ENCODE measurements at regions not wholly inside any gene's neighbourhood (a gene's known extent, or its start where the extent isn't known, plus 50 kb on each side); places are given as distances from the start of the nearest gene placed in this dataset.

GRCh38 chr16:16857012-16857411 lies 478.1 kb downstream of the NPIPA7 start:
- H3K36me3 ChIP-seq (ENCODE audit: control insufficient read depth, insufficient read depth, low read length): no peaks in the 10 kb centered on the region
- no peak overlapping the region for H3K9ac ChIP-seq (ENCODE audit: low read depth, low read length)
- H3K27me3 ChIP-seq (ENCODE audit: control insufficient read depth, insufficient read depth, low read length): no peaks in the 10 kb centered on the region
- H3K4me3 ChIP-seq (ENCODE audit: low read depth, low read length): no peak overlapping the region
- H3K9me3 ChIP-seq (ENCODE audit: control insufficient read depth, insufficient read depth, low read length): no peaks in the 10 kb centered on the region
- H3K27ac ChIP-seq (ENCODE audit: low read depth, low read length): peak overlapping the region; percentile 65
- peaks cover 12% of the 10 kb centered on the region for H3K4me1 ChIP-seq (ENCODE audit: control insufficient read depth, insufficient read depth, low read length)

- H3K36me3 ChIP-seq (ENCODE audit: control insufficient read depth, insufficient read depth, low read length): no peaks in the 10 kb centered on the region
- no peaks in the 10 kb centered on the region for H3K27me3 ChIP-seq (ENCODE audit: control insufficient read depth, insufficient read depth, low read length)
- no peaks in the 10 kb centered on the region for H3K9me3 ChIP-seq (ENCODE audit: control insufficient read depth, insufficient read depth, low read length)
- no peak overlapping the region for H3K9ac ChIP-seq (ENCODE audit: low read depth, low read length)
- H3K4me3 ChIP-seq (ENCODE audit: low read depth, low read length): no peak overlapping the region
- peaks cover 12% of the 10 kb centered on the region for H3K4me1 ChIP-seq (ENCODE audit: control insufficient read depth, insufficient read depth, low read length)
- peak overlapping the region; percentile 65 for H3K27ac ChIP-seq (ENCODE audit: low read depth, low read length)
Measured at GRCh38 chr16:16857603-16858283, 478.8 kb downstream of the NPIPA7 start.

GRCh38 chr16:16861546-16861945 lies 482.6 kb downstream of the NPIPA7 start:
- Histone ChIP-seq H3K9me3 (ENCODE audit: control insufficient read depth, insufficient read depth, low read length) (no peaks in the 10 kb centered on the region), H3K4me3 (ENCODE audit: low read depth, low read length) (no peak overlapping the region), H3K27ac (ENCODE audit: low read depth, low read length) (no peak overlapping the region), H3K4me1 (ENCODE audit: control insufficient read depth, insufficient read depth, low read length) (peaks cover 11% of the 10 kb centered on the region), H3K9ac (ENCODE audit: low read depth, low read length) (no peak overlapping the region), H3K27me3 (ENCODE audit: control insufficient read depth, insufficient read depth, low read length) (no peaks in the 10 kb centered on the region), H3K36me3 (ENCODE audit: control insufficient read depth, insufficient read depth, low read length) (no peaks in the 10 kb centered on the region)

- H3K4me1 ChIP-seq (ENCODE audit: control insufficient read depth, insufficient read depth, low read length): peaks cover 10% of the 10 kb centered on the region
- H3K27me3 ChIP-seq (ENCODE audit: control insufficient read depth, insufficient read depth, low read length): no peaks in the 10 kb centered on the region
- no peaks in the 10 kb centered on the region for H3K9me3 ChIP-seq (ENCODE audit: control insufficient read depth, insufficient read depth, low read length)
- H3K27ac ChIP-seq (ENCODE audit: low read depth, low read length): no peak overlapping the region
- no peaks in the 10 kb centered on the region for H3K36me3 ChIP-seq (ENCODE audit: control insufficient read depth, insufficient read depth, low read length)
- H3K4me3 ChIP-seq (ENCODE audit: low read depth, low read length): no peak overlapping the region
- no peak overlapping the region for H3K9ac ChIP-seq (ENCODE audit: low read depth, low read length)
Measured at GRCh38 chr16:16863672-16864071, 484.7 kb downstream of the NPIPA7 start.

GRCh38 chr16:16864536-16864935 lies 485.6 kb downstream of the NPIPA7 start:
- Histone ChIP-seq H3K9me3 (ENCODE audit: control insufficient read depth, insufficient read depth, low read length) (no peaks in the 10 kb centered on the region), H3K27me3 (ENCODE audit: control insufficient read depth, insufficient read depth, low read length) (no peaks in the 10 kb centered on the region)

GRCh38 chr16:16865374-16865773 lies 486.4 kb downstream of the NPIPA7 start:
- H3K4me3 ChIP-seq (ENCODE audit: low read depth, low read length): no peak overlapping the region
- peaks cover 23% of the 10 kb centered on the region for H3K4me1 ChIP-seq (ENCODE audit: control insufficient read depth, insufficient read depth, low read length)
- no peaks in the 10 kb centered on the region for H3K27me3 ChIP-seq (ENCODE audit: control insufficient read depth, insufficient read depth, low read length)
- no peaks in the 10 kb centered on the region for H3K36me3 ChIP-seq (ENCODE audit: control insufficient read depth, insufficient read depth, low read length)
- no peak overlapping the region for H3K9ac ChIP-seq (ENCODE audit: low read depth, low read length)
- no peak overlapping the region for H3K27ac ChIP-seq (ENCODE audit: low read depth, low read length)
- H3K9me3 ChIP-seq (ENCODE audit: control insufficient read depth, insufficient read depth, low read length): no peaks in the 10 kb centered on the region

More at GRCh38 chr16:16864536-16864935, 485.6 kb downstream of the NPIPA7 start:
- Histone ChIP-seq H3K4me3 (ENCODE audit: low read depth, low read length) (no peak overlapping the region), H3K4me1 (ENCODE audit: control insufficient read depth, insufficient read depth, low read length) (peaks cover 18% of the 10 kb centered on the region), H3K27ac (ENCODE audit: low read depth, low read length) (no peak overlapping the region), H3K36me3 (ENCODE audit: control insufficient read depth, insufficient read depth, low read length) (no peaks in the 10 kb centered on the region), H3K9ac (ENCODE audit: low read depth, low read length) (no peak overlapping the region)

- no peak overlapping the region for H3K9ac ChIP-seq (ENCODE audit: low read depth, low read length)
- H3K4me3 ChIP-seq (ENCODE audit: low read depth, low read length): no peak overlapping the region
- H3K4me1 ChIP-seq (ENCODE audit: control insufficient read depth, insufficient read depth, low read length): peaks cover 23% of the 10 kb centered on the region
- H3K27me3 ChIP-seq (ENCODE audit: control insufficient read depth, insufficient read depth, low read length): no peaks in the 10 kb centered on the region
- H3K9me3 ChIP-seq (ENCODE audit: control insufficient read depth, insufficient read depth, low read length): no peaks in the 10 kb centered on the region
- H3K27ac ChIP-seq (ENCODE audit: low read depth, low read length): peak overlapping the region; percentile 80
- H3K36me3 ChIP-seq (ENCODE audit: control insufficient read depth, insufficient read depth, low read length): no peaks in the 10 kb centered on the region
Measured at GRCh38 chr16:16867973-16868372, 489.0 kb downstream of the NPIPA7 start.

- no peaks in the 10 kb centered on the region for H3K27me3 ChIP-seq (ENCODE audit: control insufficient read depth, insufficient read depth, low read length)
- peak overlapping the region; percentile 40 for H3K4me3 ChIP-seq (ENCODE audit: low read depth, low read length)
- H3K4me1 ChIP-seq (ENCODE audit: control insufficient read depth, insufficient read depth, low read length): peaks cover 23% of the 10 kb centered on the region
- peak overlapping the region; percentile 19; the same call in 1 of the 2 replicates for H3K9ac ChIP-seq (ENCODE audit: low read depth, low read length)
- H3K36me3 ChIP-seq (ENCODE audit: control insufficient read depth, insufficient read depth, low read length): no peaks in the 10 kb centered on the region
- H3K9me3 ChIP-seq (ENCODE audit: control insufficient read depth, insufficient read depth, low read length): no peaks in the 10 kb centered on the region
- peak overlapping the region; percentile 80 for H3K27ac ChIP-seq (ENCODE audit: low read depth, low read length)
Measured at GRCh38 chr16:16868727-16869126, 489.8 kb downstream of the NPIPA7 start.

- no peaks in the 10 kb centered on the region for H3K36me3 ChIP-seq (ENCODE audit: control insufficient read depth, insufficient read depth, low read length)
- no peak overlapping the region for H3K27ac ChIP-seq (ENCODE audit: low read depth, low read length)
- peaks cover 28% of the 10 kb centered on the region for H3K4me1 ChIP-seq (ENCODE audit: control insufficient read depth, insufficient read depth, low read length)
- no peaks in the 10 kb centered on the region for H3K27me3 ChIP-seq (ENCODE audit: control insufficient read depth, insufficient read depth, low read length)
- H3K9me3 ChIP-seq (ENCODE audit: control insufficient read depth, insufficient read depth, low read length): no peaks in the 10 kb centered on the region
- no peak overlapping the region for H3K9ac ChIP-seq (ENCODE audit: low read depth, low read length)
- no peak overlapping the region for H3K4me3 ChIP-seq (ENCODE audit: low read depth, low read length)
Measured at GRCh38 chr16:16869746-16870145, 490.8 kb downstream of the NPIPA7 start.

GRCh38 chr16:16871196-16871595 lies 492.3 kb downstream of the NPIPA7 start:
- no peaks in the 10 kb centered on the region for H3K36me3 ChIP-seq (ENCODE audit: control insufficient read depth, insufficient read depth, low read length)
- H3K4me1 ChIP-seq (ENCODE audit: control insufficient read depth, insufficient read depth, low read length): peaks cover 30% of the 10 kb centered on the region

GRCh38 chr16:16877061-16877460 lies 498.1 kb downstream of the NPIPA7 start:
- H3K4me3 ChIP-seq (ENCODE audit: low read depth, low read length): no peak overlapping the region
- peaks cover 16% of the 10 kb centered on the region for H3K4me1 ChIP-seq (ENCODE audit: control insufficient read depth, insufficient read depth, low read length)
- no peak overlapping the region for H3K9ac ChIP-seq (ENCODE audit: low read depth, low read length)
- H3K36me3 ChIP-seq (ENCODE audit: control insufficient read depth, insufficient read depth, low read length): no peaks in the 10 kb centered on the region
- H3K9me3 ChIP-seq (ENCODE audit: control insufficient read depth, insufficient read depth, low read length): no peaks in the 10 kb centered on the region
- no peak overlapping the region for H3K27ac ChIP-seq (ENCODE audit: low read depth, low read length)
- no peaks in the 10 kb centered on the region for H3K27me3 ChIP-seq (ENCODE audit: control insufficient read depth, insufficient read depth, low read length)

More at GRCh38 chr16:16871196-16871595, 492.3 kb downstream of the NPIPA7 start:
- H3K27me3 ChIP-seq (ENCODE audit: control insufficient read depth, insufficient read depth, low read length): no peaks in the 10 kb centered on the region
- H3K4me3 ChIP-seq (ENCODE audit: low read depth, low read length): no peak overlapping the region
- no peak overlapping the region for H3K9ac ChIP-seq (ENCODE audit: low read depth, low read length)
- H3K9me3 ChIP-seq (ENCODE audit: control insufficient read depth, insufficient read depth, low read length): no peaks in the 10 kb centered on the region
- H3K27ac ChIP-seq (ENCODE audit: low read depth, low read length): no peak overlapping the region
